K562 (cell line): ENCODE measurements at regions not wholly inside any gene's neighbourhood (a gene's known extent, or its start where the extent isn't known, plus 50 kb on each side); places are given as distances from the start of the nearest gene placed in this dataset.

ENCODE experiments used
- CBX2 ChIP-seq: fragments of 200-600 bp; sonication (generic); IDR thresholded peaks from one replicate; pipeline ENCODE4 v1.6.1; 2012; ENCODE audit warnings: mild to moderate bottlenecking, low read length, inconsistent platforms; ENCODE audit not compliant: insufficient read depth, poor library complexity, severe bottlenecking
- CHD7 ChIP-seq: fragments of 200-600 bp; sonication (generic); IDR thresholded peaks from one replicate; pipeline ENCODE4 v1.6.1; 2012; ENCODE audit warnings: mild to moderate bottlenecking, low read depth, low read length, inconsistent platforms
- FOXA1 ChIP-seq: fragments of 450-650 bp; IDR thresholded peaks from 2 replicates; pipeline ENCODE4 v1.6.1; 2016; ENCODE audit warnings: mild to moderate bottlenecking, borderline replicate concordance
- FOXJ2 ChIP-seq: fragments of 200-800 bp; sonication (Bioruptor generic); IDR thresholded peaks from 2 replicates; pipeline ENCODE4 v1.6.1; 2016; ENCODE audit warnings: missing genetic modification characterization, missing compliant biosample characterization
- NCOR1 ChIP-seq: fragments of 450-650 bp; IDR thresholded peaks from 2 replicates; pipeline ENCODE4 v1.6.1; 2016; ENCODE audit warnings: mild to moderate bottlenecking, moderate library complexity
- SREBF2 ChIP-seq: sonication (generic); formaldehyde crosslinking; IDR thresholded peaks from 2 replicates; pipeline ENCODE4 v1.4.0; 2020; ENCODE audit warnings: mild to moderate bottlenecking, missing genetic modification reagents

- no peak for TF ChIP-seq CHD7
- TF ChIP-seq FOXJ2 (tag) = no peak
- TF ChIP-seq NCOR1 = no peak
- TF ChIP-seq FOXA1 = no peak
- no peak for TF ChIP-seq CBX2
- no peak for TF ChIP-seq SREBF2 (CRISPR knock-in tag)
- TF ChIP-seq, all 486 proteins: peak for 0
Measured at GRCh38 chr4:136768213-136768924, 763.9 kb downstream of the PCDH18 start (continued).
